HEK293 (cell line): ENCODE measurements at regions not wholly inside any gene's neighbourhood (a gene's known extent, or its start where the extent isn't known, plus 50 kb on each side); places are given as distances from the start of the nearest gene placed in this dataset.

ENCODE experiments used
- CTCF ChIA-PET: fragments of 350-600 bp; formaldehyde crosslinking; extraction: SDS; loops from one replicate; lab custom pipeline; 2021; ENCODE audit warnings: antibody characterized with exemption; lab: Yijun Ruan, JAX
- POLR2A ChIA-PET: fragments of 300-600 bp; formaldehyde crosslinking; extraction: SDS; loops from one replicate; lab custom pipeline; 2020; ENCODE audit warnings: antibody characterized with exemption, inconsistent platforms; lab: Yijun Ruan, JAX
- H3K27ac ChIP-seq: fragments of 200-500 bp; sonication (Bioruptor generic); 2 replicates; pipeline ENCODE4 v1.5.1; 2014; ENCODE audit warnings: low read depth, low read length, control low read depth, inconsistent platforms; ENCODE audit errors: extremely low read depth
- H3K36me3 ChIP-seq, 2 experiments: fragments of 200-500 bp in 1 of 2; sonication (Bioruptor generic) in 1 of 2; 1 replicate in 1 of 2; 2 replicates in 1 of 2; pipeline ENCODE4 v1.5.1; 2014 to 2017; ENCODE audit warnings: inconsistent platforms in 2 of 2, low read length in 2 of 2; ENCODE audit not compliant: control insufficient read depth in 2 of 2, insufficient read depth in 1 of 2
- H3K4me1 ChIP-seq: fragments of 200-500 bp; sonication (Bioruptor generic); 2 replicates; pipeline ENCODE4 v1.5.1; 2014; ENCODE audit warnings: mild to moderate bottlenecking, low read length, inconsistent platforms; ENCODE audit not compliant: control insufficient read depth, insufficient read depth
- H3K4me3 ChIP-seq: 2 replicates; pipeline ENCODE4 v1.5.1; 2011; ENCODE audit warnings: low read depth, mild to moderate bottlenecking, control low read depth, low read length, moderate library complexity
- H3K9me3 ChIP-seq: fragments of 200-500 bp; sonication (Bioruptor generic); 2 replicates; pipeline ENCODE4 v1.5.1; 2014; ENCODE audit warnings: low read depth, low read length, inconsistent platforms; ENCODE audit not compliant: control insufficient read depth, insufficient read depth
- BCL11A ChIP-seq: fragments of 450-650 bp; formaldehyde crosslinking; IDR thresholded peaks from 2 replicates; pipeline ENCODE4 v1.5.1; 2016; ENCODE audit warnings: low read depth, missing biosample characterization, missing genetic modification characterization
- BCL6B ChIP-seq: fragments of 450-650 bp; formaldehyde crosslinking; IDR thresholded peaks from 2 replicates; pipeline ENCODE4 v1.5.1; 2017; ENCODE audit warnings: missing biosample characterization, missing genetic modification characterization
- HIC1 ChIP-seq: fragments of 450-650 bp; formaldehyde crosslinking; IDR thresholded peaks from 2 replicates; pipeline ENCODE4 v1.5.1; 2016; ENCODE audit warnings: missing biosample characterization, missing genetic modification characterization
- OSR2 ChIP-seq: fragments of 450-650 bp; formaldehyde crosslinking; IDR thresholded peaks from 2 replicates; pipeline ENCODE4 v1.5.1; 2016; ENCODE audit warnings: missing biosample characterization, missing genetic modification characterization
- SCRT2 ChIP-seq: fragments of 450-650 bp; formaldehyde crosslinking; IDR thresholded peaks from 2 replicates; pipeline ENCODE4 v1.5.1; 2016; ENCODE audit warnings: missing biosample characterization, missing genetic modification characterization
- WT1 ChIP-seq: fragments of 450-650 bp; formaldehyde crosslinking; IDR thresholded peaks from 2 replicates; pipeline ENCODE4 v1.5.1; 2016; ENCODE audit warnings: missing biosample characterization, missing genetic modification characterization
- ZBTB21 ChIP-seq: fragments of 450-650 bp; formaldehyde crosslinking; IDR thresholded peaks from 2 replicates; pipeline ENCODE4 v1.5.1; 2017; ENCODE audit warnings: missing biosample characterization, missing genetic modification characterization
- ZNF10 ChIP-seq: fragments of 450-650 bp; formaldehyde crosslinking; IDR thresholded peaks from 2 replicates; pipeline ENCODE4 v1.5.1; 2017; ENCODE audit warnings: missing biosample characterization, missing genetic modification characterization
- ZNF133 ChIP-seq: fragments of 450-650 bp; formaldehyde crosslinking; IDR thresholded peaks from 2 replicates; pipeline ENCODE4 v1.5.1; 2016; ENCODE audit warnings: missing biosample characterization, missing genetic modification characterization
- ZNF140 ChIP-seq: fragments of 450-650 bp; formaldehyde crosslinking; IDR thresholded peaks from 2 replicates; pipeline ENCODE4 v1.5.1; 2016; ENCODE audit warnings: missing biosample characterization, missing genetic modification characterization
- ZNF146 ChIP-seq: fragments of 450-650 bp; formaldehyde crosslinking; IDR thresholded peaks from 2 replicates; pipeline ENCODE4 v1.5.1; 2016; ENCODE audit warnings: missing biosample characterization, missing genetic modification characterization
- ZNF239 ChIP-seq: fragments of 450-650 bp; formaldehyde crosslinking; IDR thresholded peaks from 2 replicates; pipeline ENCODE4 v1.5.1; 2016; ENCODE audit warnings: missing biosample characterization, missing genetic modification characterization
- ZNF24 ChIP-seq: fragments of 450-650 bp; formaldehyde crosslinking; IDR thresholded peaks from 2 replicates; pipeline ENCODE4 v1.5.1; 2016; ENCODE audit warnings: missing biosample characterization, missing genetic modification characterization
- ZNF488 ChIP-seq: fragments of 450-650 bp; formaldehyde crosslinking; IDR thresholded peaks from 2 replicates; pipeline ENCODE4 v1.5.1; 2016; ENCODE audit warnings: missing biosample characterization, missing genetic modification characterization
- ZNF510 ChIP-seq: fragments of 450-650 bp; formaldehyde crosslinking; IDR thresholded peaks from 2 replicates; pipeline ENCODE4 v1.5.1; 2018; ENCODE audit warnings: mild to moderate bottlenecking, missing genetic modification characterization, missing biosample characterization; ENCODE audit not compliant: insufficient replicate concordance
- ZNF621 ChIP-seq: fragments of 450-650 bp; formaldehyde crosslinking; IDR thresholded peaks from 2 replicates; pipeline ENCODE4 v1.5.1; 2017; ENCODE audit warnings: missing biosample characterization, missing genetic modification characterization
- ZNF660 ChIP-seq: fragments of 450-650 bp; IDR thresholded peaks from 2 replicates; pipeline ENCODE4 v1.5.1; 2018; ENCODE audit warnings: missing biosample characterization, mild to moderate bottlenecking, missing genetic modification characterization
- ZNF776 ChIP-seq: fragments of 450-650 bp; formaldehyde crosslinking; IDR thresholded peaks from 2 replicates; pipeline ENCODE4 v1.5.0; 2017; ENCODE audit warnings: missing biosample characterization, missing genetic modification characterization, borderline replicate concordance
- ZXDB ChIP-seq: fragments of 450-650 bp; formaldehyde crosslinking; IDR thresholded peaks from 2 replicates; pipeline ENCODE4 v1.5.1; 2016; ENCODE audit warnings: missing biosample characterization, missing genetic modification characterization

GRCh38 chr5:25646421-25647341 is 1001.9 kb upstream of the CDH10 start:
- POLR2A ChIA-PET, result no interaction called here
- no peaks in the 10 kb centered on the region for H3K4me1 ChIP-seq
- CTCF ChIA-PET, result no interaction called here
- no peaks in the 10 kb centered on the region for H3K36me3 ChIP-seq
- no peak overlapping the region for H3K27ac ChIP-seq
- TF ChIP-seq BCL6B (no peak), SCRT2 (0 out of 2 replicates have a peak, but pooled peaks have one; percentile 12)
- H3K9me3 ChIP-seq, result no peaks in the 10 kb centered on the region
- no peak overlapping the region for H3K4me3 ChIP-seq

- ChIA-PET CTCF (no interaction called here), POLR2A (no interaction called here)
- H3K4me3 ChIP-seq, result no peak overlapping the region
- H3K36me3 ChIP-seq, result no peaks in the 10 kb centered on the region
- TF ChIP-seq WT1 (tag by site-specific recombination) (no peak), ZNF776 (tag by site-specific recombination) (no peak), ZNF621 (tag by site-specific recombination) (no peak), ZNF133 (no peak), ZNF660 (tag by site-specific recombination) (no peak), HIC1 (tag by site-specific recombination) (no peak), ZNF146 (tag by site-specific recombination) (no peak), ZBTB21 (tag by site-specific recombination) (no peak), ZNF24 (tag by site-specific recombination) (no peak), ZNF510 (no peak), BCL11A (tag by site-specific recombination) (no peak), ZNF140 (tag by site-specific recombination) (no peak)
- TF ChIP-seq, all 188 proteins: peak for 0
- Histone ChIP-seq H3K4me1 (no peaks in the 10 kb centered on the region), H3K27ac (no peak overlapping the region), H3K9me3 (no peaks in the 10 kb centered on the region)
Observed at GRCh38 chr5:25641124-25641523, 996.3 kb upstream of the CDH10 start.

- no peaks in the 10 kb centered on the region for H3K36me3 ChIP-seq
- POLR2A ChIA-PET, result no interaction called here
- TF ChIP-seq ZXDB (tag by site-specific recombination) (no peak), ZNF488 (tag by site-specific recombination) (no peak), ZNF10 (no peak), ZNF239 (no peak), OSR2 (no peak)
- TF ChIP-seq, all 188 proteins: peak for 0
- CTCF ChIA-PET, result no interaction called here
- no peaks in the 10 kb centered on the region for H3K4me1 ChIP-seq
- H3K4me3 ChIP-seq, result no peak overlapping the region
- H3K27ac ChIP-seq, result no peak overlapping the region
- H3K9me3 ChIP-seq, result no peaks in the 10 kb centered on the region
Observed at GRCh38 chr5:25619273-25619672, 974.5 kb upstream of the CDH10 start.
